ENCODE measurements at regions not wholly inside any gene's neighbourhood (a gene's known extent, or its start where the extent isn't known, plus 50 kb on each side); places are given as distances from the start of the nearest gene placed in this dataset.

DNA sequence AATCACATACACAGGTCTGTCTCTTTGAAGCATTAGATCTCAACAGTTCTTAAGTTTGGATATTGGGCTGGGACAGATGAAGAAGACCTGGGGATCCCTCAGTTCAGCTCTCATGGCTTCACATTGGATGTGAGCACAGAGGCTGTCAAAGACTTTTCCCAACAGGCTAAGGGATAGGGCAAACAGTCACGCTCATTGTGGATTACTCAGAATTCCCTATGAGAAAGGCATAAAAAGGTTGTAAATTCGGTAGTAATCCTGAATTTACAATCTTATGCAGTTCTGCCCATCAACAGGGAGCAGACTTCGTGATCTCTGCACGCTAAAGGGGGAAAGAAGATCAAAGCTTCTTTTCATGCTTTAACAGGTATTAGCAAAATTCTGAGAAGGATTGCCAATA lies 448.4 kb downstream of the DAD1 start:
- ChIA-PET POLR2A (no interaction called here), CTCF (no interaction called here)
- TF ChIP-seq BHLHE40 (IDR thresholded peaks at IDR 0.05; ENCODE audit: borderline replicate concordance) (no peak), LEF1 (IDR thresholded peaks at IDR 0.05; ENCODE audit: borderline replicate concordance) (no peak), SP1 (IDR thresholded peaks at IDR 0.05) (no peak), SUZ12 (IDR thresholded peaks at IDR 0.05) (no peak), FOXA1 (IDR thresholded peaks at IDR 0.05) (no peak), FOXM1 (IDR thresholded peaks at IDR 0.05; ENCODE audit: borderline replicate concordance) (no peak), ZNF384 (IDR thresholded peaks at IDR 0.05) (no peak), FOXK2 (IDR thresholded peaks at IDR 0.05) (no peak), ARNT (IDR thresholded peaks at IDR 0.05) (no peak), L3MBTL2 (conservative IDR thresholded peaks at IDR 0.05) (no peak), CTBP1 (IDR thresholded peaks at IDR 0.05; ENCODE audit: borderline replicate concordance) (no peak)
- TF ChIP-seq, protein P1, sequence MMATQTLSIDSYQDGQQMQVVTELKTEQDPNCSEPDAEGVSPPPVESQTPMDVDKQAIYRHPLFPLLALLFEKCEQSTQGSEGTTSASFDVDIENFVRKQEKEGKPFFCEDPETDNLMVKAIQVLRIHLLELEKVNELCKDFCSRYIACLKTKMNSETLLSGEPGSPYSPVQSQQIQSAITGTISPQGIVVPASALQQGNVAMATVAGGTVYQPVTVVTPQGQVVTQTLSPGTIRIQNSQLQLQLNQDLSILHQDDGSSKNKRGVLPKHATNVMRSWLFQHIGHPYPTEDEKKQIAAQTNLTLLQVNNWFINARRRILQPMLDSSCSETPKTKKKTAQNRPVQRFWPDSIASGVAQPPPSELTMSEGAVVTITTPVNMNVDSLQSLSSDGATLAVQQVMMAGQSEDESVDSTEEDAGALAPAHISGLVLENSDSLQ (IDR thresholded peaks at IDR 0.05): no peak
- no peak for DNase-seq (ENCODE audit: extremely low spot score)

DNA sequence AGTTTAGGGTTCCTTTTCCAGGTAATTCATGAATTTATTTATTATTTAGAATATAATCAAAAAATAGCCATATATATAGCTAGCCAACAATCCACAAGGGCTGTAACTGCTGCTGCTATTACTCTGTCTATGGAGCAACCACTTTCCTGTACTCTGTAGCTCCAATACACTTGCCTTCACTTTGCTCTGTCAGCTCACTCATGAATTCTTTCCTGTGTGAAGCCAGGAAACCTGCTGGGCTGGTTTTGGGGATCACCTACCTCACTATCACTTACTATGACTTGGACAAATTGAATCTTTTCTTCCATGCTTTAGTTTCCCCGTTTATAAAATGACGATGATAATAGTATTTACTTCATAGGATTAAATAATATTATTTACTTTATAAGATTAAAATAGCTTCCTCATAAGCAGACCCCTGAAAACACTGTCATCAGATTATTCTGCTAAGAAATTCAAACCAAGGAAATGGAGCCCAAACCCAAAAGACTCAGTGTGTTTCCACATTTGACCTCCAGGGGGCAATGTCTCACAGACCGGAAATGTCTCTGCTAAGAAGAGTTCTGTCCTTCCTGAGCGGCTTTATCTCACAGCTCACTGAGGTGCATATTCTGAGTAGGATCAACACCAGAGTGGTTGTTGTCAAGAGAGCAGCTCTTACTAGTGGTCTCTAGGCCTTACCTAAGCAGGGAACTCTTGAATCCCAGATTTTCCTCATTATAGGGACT lies 457.1 kb downstream of the DAD1 start:
- ChIA-PET CTCF (interaction anchor here (0.5 to 0.9 kb wide), 3 partner anchors 10 to 62 kb away, joined by 3 to 4 read pairs (median 4); no protein-coding TSS in a partner anchor), POLR2A (no interaction called here)
- DNase-seq (ENCODE audit: extremely low spot score): peak; percentile 22
- TF ChIP-seq FOXM1 (IDR thresholded peaks at IDR 0.05; ENCODE audit: borderline replicate concordance) (no peak), NFRKB (IDR thresholded peaks at IDR 0.05) (no peak), FOXA1 (IDR thresholded peaks at IDR 0.05) (no peak)
- TF ChIP-seq, protein P1 (IDR thresholded peaks at IDR 0.05): no peak

DNA sequence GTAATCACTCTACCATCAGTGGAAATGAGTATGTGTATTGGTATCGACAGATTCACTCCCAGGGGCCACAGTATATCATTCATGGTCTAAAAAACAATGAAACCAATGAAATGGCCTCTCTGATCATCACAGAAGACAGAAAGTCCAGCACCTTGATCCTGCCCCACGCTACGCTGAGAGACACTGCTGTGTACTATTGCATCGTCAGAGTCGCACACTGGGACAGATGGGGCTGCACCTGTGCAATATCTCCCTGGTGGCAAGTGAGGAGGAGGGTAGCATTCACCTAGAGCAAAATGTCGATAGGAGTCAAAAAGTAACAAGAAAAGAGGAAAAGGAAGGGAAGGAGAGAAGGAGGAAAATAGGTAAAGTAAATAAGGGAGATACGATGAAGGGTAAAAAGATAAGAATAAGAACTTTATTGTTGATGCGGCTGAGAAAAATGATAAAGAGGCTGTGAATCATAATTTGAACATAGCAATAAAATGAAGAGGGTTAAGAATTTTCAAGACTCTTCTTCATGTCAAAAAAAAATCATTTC lies 450.5 kb upstream of the OR4E1 start:
- POLR2A ChIA-PET: no interaction called here
- CTCF ChIA-PET: no interaction called here
- DNase-seq (ENCODE audit: extremely low spot score): no peak
- TF ChIP-seq CTBP1 (IDR thresholded peaks at IDR 0.05; ENCODE audit: borderline replicate concordance) (no peak), ZNF384 (IDR thresholded peaks at IDR 0.05) (no peak)

DNA sequence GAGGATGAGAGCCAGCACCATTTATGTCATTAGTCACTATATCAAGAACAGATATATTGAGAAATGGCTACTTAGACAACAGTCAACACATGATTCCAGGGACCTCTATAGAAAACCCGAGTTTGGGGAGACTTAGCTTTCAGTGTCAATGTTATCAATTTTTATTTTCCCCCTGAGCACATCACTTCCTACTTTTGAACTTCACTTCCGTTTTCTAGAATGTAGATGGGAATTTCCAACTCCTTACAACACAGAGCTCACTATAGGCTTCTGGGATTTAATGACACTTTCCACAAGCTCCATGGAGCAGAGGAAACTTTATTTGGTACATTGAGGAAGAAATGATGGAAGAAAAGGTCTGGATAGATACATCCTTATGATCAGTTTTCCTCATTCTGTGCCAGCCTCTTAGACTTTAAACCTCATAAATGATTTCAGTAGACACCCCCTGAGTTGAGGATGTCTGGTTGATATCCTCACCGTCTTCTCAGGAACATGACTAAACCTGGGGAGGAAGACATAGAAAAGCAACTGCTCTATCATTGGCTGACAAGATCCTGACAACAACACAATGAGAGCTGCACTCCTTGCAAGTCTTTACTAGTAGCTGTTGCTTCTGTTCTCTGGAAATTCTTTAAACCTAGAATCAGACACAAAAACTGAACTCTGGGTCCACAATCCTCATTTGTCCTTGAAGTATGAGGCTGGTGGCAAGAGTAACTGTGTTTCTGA lies 449.4 kb upstream of the OR4E1 start:
- CTCF ChIA-PET: interaction anchor here (0.9 kb wide), 1 partner anchor 9 kb away, joined by 4 read pairs; no protein-coding TSS in a partner anchor
- TF ChIP-seq ELF4 (IDR thresholded peaks at IDR 0.05) (no peak), L3MBTL2 (conservative IDR thresholded peaks at IDR 0.05) (no peak), HDGF (IDR thresholded peaks at IDR 0.05; ENCODE audit: borderline replicate concordance) (no peak), ZNF384 (IDR thresholded peaks at IDR 0.05) (no peak), NFRKB (IDR thresholded peaks at IDR 0.05) (no peak)

DNA sequence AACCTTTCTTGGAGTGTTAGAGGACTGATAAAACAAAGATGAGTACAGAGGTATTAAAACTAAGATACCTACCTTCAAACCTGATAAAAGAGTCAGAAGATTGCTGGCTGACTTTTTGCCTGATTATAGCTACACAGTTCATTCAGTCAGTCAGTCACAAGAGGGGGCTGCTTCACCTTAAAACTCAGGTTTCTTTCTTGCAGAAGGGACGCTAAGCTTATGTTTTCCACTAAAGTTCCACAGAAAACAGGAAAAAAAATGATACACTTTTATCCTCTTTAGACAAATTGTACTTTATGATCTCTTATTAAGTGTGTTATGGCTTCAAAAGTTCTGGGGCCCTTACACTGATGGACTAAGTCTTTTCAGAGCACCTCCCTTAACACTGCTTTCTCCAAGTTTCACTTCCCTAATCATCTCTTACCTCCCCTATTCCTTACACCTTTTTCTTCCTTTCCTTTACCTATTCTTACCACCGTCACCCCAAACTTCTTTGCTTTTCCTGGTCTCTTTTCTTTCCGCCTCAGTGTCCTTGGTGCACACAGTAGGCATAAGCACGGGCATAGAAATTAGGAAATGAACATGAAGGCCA lies 448.7 kb upstream of the OR4E1 start:
- ChIA-PET POLR2A (no interaction called here), CTCF (interaction anchor here (0.9 to 1.1 kb wide), 2 partner anchors 9 to 79 kb away, joined by 3 to 4 read pairs; no protein-coding TSS in a partner anchor)
- no peak for DNase-seq (ENCODE audit: extremely low spot score)
- TF ChIP-seq HDGF (IDR thresholded peaks at IDR 0.05; ENCODE audit: borderline replicate concordance): no peak
- no peak for TF ChIP-seq BHLHE40 (IDR thresholded peaks at IDR 0.05; ENCODE audit: borderline replicate concordance)
- TF ChIP-seq, protein P1 (IDR thresholded peaks at IDR 0.05): no peak
- TF ChIP-seq FOXM1 (IDR thresholded peaks at IDR 0.05; ENCODE audit: borderline replicate concordance): no peak
- no peak for TF ChIP-seq ARNT (IDR thresholded peaks at IDR 0.05)
- no peak for TF ChIP-seq ELF4 (IDR thresholded peaks at IDR 0.05)
- TF ChIP-seq L3MBTL2 (conservative IDR thresholded peaks at IDR 0.05): no peak
- no peak for TF ChIP-seq FOXA1 (IDR thresholded peaks at IDR 0.05)
- no peak for TF ChIP-seq ZNF384 (IDR thresholded peaks at IDR 0.05)
- TF ChIP-seq SP1 (IDR thresholded peaks at IDR 0.05): no peak
- TF ChIP-seq CTBP1 (IDR thresholded peaks at IDR 0.05; ENCODE audit: borderline replicate concordance): no peak
- TF ChIP-seq TARDBP (IDR thresholded peaks at IDR 0.05): no peak
- TF ChIP-seq NFRKB (IDR thresholded peaks at IDR 0.05): no peak
- TF ChIP-seq LEF1 (IDR thresholded peaks at IDR 0.05; ENCODE audit: borderline replicate concordance): no peak
- no peak for TF ChIP-seq FOXK2 (IDR thresholded peaks at IDR 0.05)
- no peak for TF ChIP-seq SUZ12 (IDR thresholded peaks at IDR 0.05)

More for the DNA sequence above, 449.4 kb upstream of the OR4E1 start:
- POLR2A ChIA-PET: no interaction called here
- no peak for DNase-seq (ENCODE audit: extremely low spot score)

DNA sequence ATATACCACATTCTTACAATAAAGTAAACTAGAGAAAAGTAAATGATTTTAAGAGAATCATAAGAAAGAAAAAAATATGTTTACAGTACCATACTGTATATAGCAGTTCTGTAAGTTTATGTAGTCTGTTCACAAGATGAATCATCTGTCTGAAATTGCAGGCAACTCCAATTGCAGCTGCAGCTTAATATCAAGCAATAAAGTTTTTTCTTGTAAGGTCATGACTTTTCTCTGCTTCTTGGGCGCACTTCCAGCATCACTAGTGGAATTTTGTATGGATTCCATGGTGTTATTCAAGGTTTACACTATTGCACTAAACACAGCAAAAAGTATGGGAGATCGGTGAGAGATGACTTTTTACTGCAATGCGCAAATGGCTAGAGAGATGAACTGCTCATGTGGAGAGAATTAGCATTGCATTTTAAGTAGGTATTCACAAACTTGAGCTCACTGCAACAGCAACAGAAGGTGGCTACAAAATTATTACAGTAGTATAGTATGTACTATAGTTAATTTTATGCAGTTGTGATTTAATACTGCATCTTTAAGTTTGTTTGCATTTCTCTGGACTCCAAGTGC lies 445.4 kb upstream of the OR4E1 start:
- POLR2A ChIA-PET: no interaction called here
- CTCF ChIA-PET: no interaction called here
- TF ChIP-seq CTBP1 (IDR thresholded peaks at IDR 0.05; ENCODE audit: borderline replicate concordance): no peak
- TF ChIP-seq ZNF384 (IDR thresholded peaks at IDR 0.05): no peak
- no peak for TF ChIP-seq LEF1 (IDR thresholded peaks at IDR 0.05; ENCODE audit: borderline replicate concordance)
- TF ChIP-seq L3MBTL2 (conservative IDR thresholded peaks at IDR 0.05): no peak
- TF ChIP-seq, protein P1 (IDR thresholded peaks at IDR 0.05): no peak
- TF ChIP-seq FOXM1 (IDR thresholded peaks at IDR 0.05; ENCODE audit: borderline replicate concordance): no peak
- no peak for TF ChIP-seq ARNT (IDR thresholded peaks at IDR 0.05)
- no peak for TF ChIP-seq BHLHE40 (IDR thresholded peaks at IDR 0.05; ENCODE audit: borderline replicate concordance)
- no peak for TF ChIP-seq ELF4 (IDR thresholded peaks at IDR 0.05)
- TF ChIP-seq SUZ12 (IDR thresholded peaks at IDR 0.05): no peak
- TF ChIP-seq FOXA1 (IDR thresholded peaks at IDR 0.05): no peak
- no peak for TF ChIP-seq FOXK2 (IDR thresholded peaks at IDR 0.05)
- TF ChIP-seq SP1 (IDR thresholded peaks at IDR 0.05): no peak
- no peak for TF ChIP-seq TARDBP (IDR thresholded peaks at IDR 0.05)
- TF ChIP-seq HDGF (IDR thresholded peaks at IDR 0.05; ENCODE audit: borderline replicate concordance): no peak
- DNase-seq (ENCODE audit: extremely low spot score): no peak

Data from HEK293T (cell line).